GM08714 (cell line): ENCODE measurements at regions not wholly inside any gene's neighbourhood (a gene's known extent, or its start where the extent isn't known, plus 50 kb on each side); places are given as distances from the start of the nearest gene placed in this dataset.

Experiments
- H3K4me3 ChIP-seq: fragments of 200-500 bp; sonication (Bioruptor generic); 2 replicates; pipeline ENCODE4 v1.5.1; 2014; ENCODE audit warnings: mild to moderate bottlenecking, low read length, inconsistent platforms
- ZNF274 ChIP-seq: IDR thresholded peaks from 2 replicates; pipeline ENCODE4 v1.6.1; 2012; ENCODE audit warnings: mild to moderate bottlenecking, low read depth, low read length

GRCh38 chr6:105780146-105780860, 305.8 kb upstream of the PRDM1 start:
- no peak for TF ChIP-seq ZNF274
- no peak overlapping the region for H3K4me3 ChIP-seq

- no peak for TF ChIP-seq ZNF274
- H3K4me3 ChIP-seq: no peak overlapping the region
Measured at GRCh38 chr6:105779110-105779509, 307.0 kb upstream of the PRDM1 start.

GRCh38 chr6:105775095-105775494, 311.0 kb upstream of the PRDM1 start:
- H3K4me3 ChIP-seq: no peak overlapping the region
- TF ChIP-seq ZNF274: no peak

GRCh38 chr6:105774247-105774646, 311.9 kb upstream of the PRDM1 start:
- no peak overlapping the region for H3K4me3 ChIP-seq
- TF ChIP-seq ZNF274: no peak

- no peak overlapping the region for H3K4me3 ChIP-seq
- no peak for TF ChIP-seq ZNF274
Measured at GRCh38 chr6:105771313-105771970, 314.7 kb upstream of the PRDM1 start.

- no peak overlapping the region for H3K4me3 ChIP-seq
- TF ChIP-seq ZNF274: no peak
Measured at GRCh38 chr6:105769987-105770386, 316.1 kb upstream of the PRDM1 start.

- TF ChIP-seq ZNF274: no peak
- H3K4me3 ChIP-seq: no peak overlapping the region
Measured at GRCh38 chr6:105769197-105769596, 316.9 kb upstream of the PRDM1 start.

GRCh38 chr6:105767541-105767940, 318.6 kb upstream of the PRDM1 start:
- no peak for TF ChIP-seq ZNF274
- no peak overlapping the region for H3K4me3 ChIP-seq

GRCh38 chr6:105765239-105765638, 320.9 kb upstream of the PRDM1 start:
- no peak overlapping the region for H3K4me3 ChIP-seq
- no peak for TF ChIP-seq ZNF274

- TF ChIP-seq ZNF274: no peak
- H3K4me3 ChIP-seq: no peak overlapping the region
Measured at GRCh38 chr6:105764315-105764714, 321.8 kb upstream of the PRDM1 start.

- TF ChIP-seq ZNF274: no peak
- H3K4me3 ChIP-seq: no peak overlapping the region
Measured at GRCh38 chr6:105763866-105764265, 322.3 kb upstream of the PRDM1 start.

GRCh38 chr6:105760746-105761145, 325.4 kb upstream of the PRDM1 start:
- H3K4me3 ChIP-seq: no peak overlapping the region
- TF ChIP-seq ZNF274: no peak

- no peak for TF ChIP-seq ZNF274
- no peak overlapping the region for H3K4me3 ChIP-seq
Measured at GRCh38 chr6:105759946-105760345, 326.2 kb upstream of the PRDM1 start.

GRCh38 chr6:105759015-105759414, 327.1 kb upstream of the PRDM1 start:
- H3K4me3 ChIP-seq: no peak overlapping the region
- TF ChIP-seq ZNF274: no peak

- no peak overlapping the region for H3K4me3 ChIP-seq
- no peak for TF ChIP-seq ZNF274
Measured at GRCh38 chr6:105757512-105758200, 328.5 kb upstream of the PRDM1 start.
